ENCODE measurements at regions not wholly inside any gene's neighbourhood (a gene's known extent, or its start where the extent isn't known, plus 50 kb on each side); places are given as distances from the start of the nearest gene placed in this dataset.

GRCh38 chr12:46452776-46453175 is 80.2 kb upstream of the SLC38A2 start:
- no peaks in the 10 kb centered on the region for H3K27me3 ChIP-seq (ENCODE audit: control insufficient read depth, extremely low read depth, insufficient read depth, low read length)
- dilution Hi-C loops (cut with MboI; ENCODE audit: extremely low pct_ligation_motif_present, low sequenced_read_pairs), result no loop called here
- H4K20me1 ChIP-seq (ENCODE audit: control insufficient read depth, extremely low read depth, insufficient read depth, low read length), result no peaks in the 10 kb centered on the region
- H3K9me1 ChIP-seq (ENCODE audit: control insufficient read depth, extremely low read depth, insufficient read depth, low read length), result no peaks in the 10 kb centered on the region
- no peak overlapping the region for H2AFZ ChIP-seq (ENCODE audit: control insufficient read depth, low read length)
- no peaks in the 10 kb centered on the region for H3K79me2 ChIP-seq (ENCODE audit: control insufficient read depth, insufficient read depth, low read length)
- peak overlapping the region in 2 of 3 experiments; percentile 2 to 50 for H3K4me3 ChIP-seq (ENCODE audit: control insufficient read depth in 2 of 3, extremely low read depth in 1 of 3, insufficient read depth in 2 of 3, low read depth in 1 of 3, low read length in 3 of 3)
- H3K36me3 ChIP-seq (ENCODE audit: control insufficient read depth in 2 of 2, extremely low read depth in 1 of 2, insufficient read depth in 2 of 2, low read length in 2 of 2), result peaks cover 0 to 3% of the 10 kb centered on the region in 2 experiments
- H3K4me1 ChIP-seq (ENCODE audit: control insufficient read depth, extremely low read depth, insufficient read depth, low read length), result peaks cover 65% of the 10 kb centered on the region
- peak overlapping the region; percentile 89 for H3K4me2 ChIP-seq (ENCODE audit: control insufficient read depth, extremely low read depth, insufficient read depth, low read depth, low read length)
- no peaks in the 10 kb centered on the region for H3K9me3 ChIP-seq (ENCODE audit: control insufficient read depth, low read depth, low read length)
- peak overlapping the region; percentile 71 for H3K9ac ChIP-seq (ENCODE audit: control insufficient read depth, extremely low read depth, insufficient read depth, low read length)
- DNase-seq (ENCODE audit: low read depth, low spot score) (no peak), FAIRE-seq (peak; percentile 53)
- peak overlapping the region; percentile 96 for H3K27ac ChIP-seq (ENCODE audit: control insufficient read depth, insufficient read depth, low read length)
- no peak for TF ChIP-seq CTCF (optimal IDR thresholded peaks at IDR 0.05 in 1 of 3, IDR thresholded peaks at IDR 0.05 in 1 of 3, conservative IDR thresholded peaks at IDR 0.05 in 1 of 3; ENCODE audit: extremely low read depth in 1 of 3, insufficient read depth in 2 of 3, low read length in 3 of 3)
- TF ChIP-seq EZH2 (IDR thresholded peaks at IDR 0.05; ENCODE audit: low read length), result no peak

GRCh38 chr12:46452061-46452615 is 79.6 kb upstream of the SLC38A2 start:
- Histone ChIP-seq H3K4me1 (ENCODE audit: control insufficient read depth, extremely low read depth, insufficient read depth, low read length) (peaks cover 65% of the 10 kb centered on the region), H3K9me1 (ENCODE audit: control insufficient read depth, extremely low read depth, insufficient read depth, low read length) (no peaks in the 10 kb centered on the region), H3K79me2 (ENCODE audit: control insufficient read depth, insufficient read depth, low read length) (no peaks in the 10 kb centered on the region), H2AFZ (ENCODE audit: control insufficient read depth, low read length) (no peak overlapping the region), H4K20me1 (ENCODE audit: control insufficient read depth, extremely low read depth, insufficient read depth, low read length) (no peaks in the 10 kb centered on the region), H3K4me2 (ENCODE audit: control insufficient read depth, extremely low read depth, insufficient read depth, low read depth, low read length) (peak overlapping the region; percentile 89), H3K27me3 (ENCODE audit: control insufficient read depth, extremely low read depth, insufficient read depth, low read length) (no peaks in the 10 kb centered on the region), H3K9ac (ENCODE audit: control insufficient read depth, extremely low read depth, insufficient read depth, low read length) (peak overlapping the region; percentile 71), H3K9me3 (ENCODE audit: control insufficient read depth, low read depth, low read length) (no peaks in the 10 kb centered on the region), H3K27ac (ENCODE audit: control insufficient read depth, insufficient read depth, low read length) (peak overlapping the region; percentile 96), H3K36me3 (ENCODE audit: control insufficient read depth in 2 of 2, extremely low read depth in 1 of 2, insufficient read depth in 2 of 2, low read length in 2 of 2) (peaks cover 0 to 3% of the 10 kb centered on the region in 2 experiments), H3K4me3 (ENCODE audit: control insufficient read depth in 2 of 3, extremely low read depth in 1 of 3, insufficient read depth in 2 of 3, low read depth in 1 of 3, low read length in 3 of 3) (peak overlapping the region; percentile 12 to 50 (median 23))
- DNase-seq (ENCODE audit: low read depth, low spot score), result no peak
- FAIRE-seq, result peak; percentile 74
- dilution Hi-C loops (cut with MboI; ENCODE audit: extremely low pct_ligation_motif_present, low sequenced_read_pairs), result no loop called here
- TF ChIP-seq CTCF (optimal IDR thresholded peaks at IDR 0.05 in 1 of 3, IDR thresholded peaks at IDR 0.05 in 1 of 3, conservative IDR thresholded peaks at IDR 0.05 in 1 of 3; ENCODE audit: extremely low read depth in 1 of 3, insufficient read depth in 2 of 3, low read length in 3 of 3) (no peak), EZH2 (IDR thresholded peaks at IDR 0.05; ENCODE audit: low read length) (no peak)

All from keratinocyte (primary cell).